ENCODE measurements at regions not wholly inside any gene's neighbourhood (a gene's known extent, or its start where the extent isn't known, plus 50 kb on each side); places are given as distances from the start of the nearest gene placed in this dataset.
A peak's percentile ranks its signal among the peaks of the same experiment; 100 is the strongest.

DNA sequence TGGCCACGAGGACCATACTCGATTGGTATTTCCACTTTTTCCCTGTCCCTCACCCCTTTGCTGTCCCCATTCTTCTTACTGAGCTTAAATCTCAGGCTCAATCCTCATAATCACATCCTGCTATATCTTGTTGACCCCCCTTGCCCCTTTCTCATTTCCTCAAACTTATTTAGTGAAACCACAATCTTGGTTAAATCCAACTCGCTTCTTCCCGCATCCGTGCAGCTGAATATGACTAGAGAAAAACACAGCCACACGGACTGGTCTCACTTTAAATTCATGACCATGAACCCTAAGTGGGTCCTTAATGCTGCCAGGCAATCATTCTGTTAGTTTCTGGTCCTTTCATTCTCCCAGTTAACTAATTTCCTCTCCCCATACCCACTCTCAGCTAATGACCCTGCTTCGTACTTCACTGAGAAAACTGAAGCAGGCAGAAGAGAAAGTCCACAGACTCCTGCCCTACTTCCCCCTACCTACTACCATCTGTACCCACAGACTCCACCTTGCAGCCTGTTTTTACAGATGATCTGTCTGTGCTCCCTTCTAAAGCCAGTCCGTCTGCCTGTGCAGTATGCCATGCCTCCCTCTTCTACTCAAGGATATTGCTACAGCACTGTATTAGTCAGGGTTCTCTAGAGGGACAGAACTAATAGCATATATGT, 96.8 kb upstream of the LMO4 start:
- in situ Hi-C loops (cut with HindIII; ENCODE audit: low sequenced_read_pairs): no loop called here
- DNase-seq (ENCODE audit: low read depth, low spot score): no peak
- H3K4me3 ChIP-seq (ENCODE audit: low read depth, low read length): no peak overlapping the region
- TF ChIP-seq, protein P1, sequence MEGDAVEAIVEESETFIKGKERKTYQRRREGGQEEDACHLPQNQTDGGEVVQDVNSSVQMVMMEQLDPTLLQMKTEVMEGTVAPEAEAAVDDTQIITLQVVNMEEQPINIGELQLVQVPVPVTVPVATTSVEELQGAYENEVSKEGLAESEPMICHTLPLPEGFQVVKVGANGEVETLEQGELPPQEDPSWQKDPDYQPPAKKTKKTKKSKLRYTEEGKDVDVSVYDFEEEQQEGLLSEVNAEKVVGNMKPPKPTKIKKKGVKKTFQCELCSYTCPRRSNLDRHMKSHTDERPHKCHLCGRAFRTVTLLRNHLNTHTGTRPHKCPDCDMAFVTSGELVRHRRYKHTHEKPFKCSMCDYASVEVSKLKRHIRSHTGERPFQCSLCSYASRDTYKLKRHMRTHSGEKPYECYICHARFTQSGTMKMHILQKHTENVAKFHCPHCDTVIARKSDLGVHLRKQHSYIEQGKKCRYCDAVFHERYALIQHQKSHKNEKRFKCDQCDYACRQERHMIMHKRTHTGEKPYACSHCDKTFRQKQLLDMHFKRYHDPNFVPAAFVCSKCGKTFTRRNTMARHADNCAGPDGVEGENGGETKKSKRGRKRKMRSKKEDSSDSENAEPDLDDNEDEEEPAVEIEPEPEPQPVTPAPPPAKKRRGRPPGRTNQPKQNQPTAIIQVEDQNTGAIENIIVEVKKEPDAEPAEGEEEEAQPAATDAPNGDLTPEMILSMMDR (IDR thresholded peaks at IDR 0.05; ENCODE audit: low read depth, low read length): no peak

DNA sequence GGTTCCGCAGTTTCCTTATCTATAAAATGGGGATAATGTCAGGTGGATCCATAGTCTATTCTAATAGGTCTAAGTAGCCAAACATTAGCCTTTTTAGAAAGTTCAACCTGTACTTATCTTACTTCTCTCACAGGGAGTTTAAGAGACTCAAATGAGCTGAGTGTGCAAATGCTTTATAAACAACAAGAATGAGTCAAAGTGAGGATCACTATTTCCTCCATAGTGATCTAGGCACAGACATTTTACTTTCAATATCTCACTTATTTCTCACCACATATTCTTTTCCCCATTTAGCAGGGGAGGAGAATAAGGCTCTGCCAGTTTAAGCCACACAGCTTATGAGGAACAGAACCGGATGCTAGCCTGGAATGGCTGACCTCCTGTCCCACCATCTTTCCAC, 92.1 kb upstream of the LMO4 start:
- TF ChIP-seq, protein P1 (IDR thresholded peaks at IDR 0.05; ENCODE audit: low read depth, low read length): no peak
- no peak overlapping the region for H3K4me3 ChIP-seq (ENCODE audit: low read depth, low read length)
- in situ Hi-C loops (cut with HindIII; ENCODE audit: low sequenced_read_pairs): no loop called here
- no peak for DNase-seq (ENCODE audit: low read depth, low spot score)

DNA sequence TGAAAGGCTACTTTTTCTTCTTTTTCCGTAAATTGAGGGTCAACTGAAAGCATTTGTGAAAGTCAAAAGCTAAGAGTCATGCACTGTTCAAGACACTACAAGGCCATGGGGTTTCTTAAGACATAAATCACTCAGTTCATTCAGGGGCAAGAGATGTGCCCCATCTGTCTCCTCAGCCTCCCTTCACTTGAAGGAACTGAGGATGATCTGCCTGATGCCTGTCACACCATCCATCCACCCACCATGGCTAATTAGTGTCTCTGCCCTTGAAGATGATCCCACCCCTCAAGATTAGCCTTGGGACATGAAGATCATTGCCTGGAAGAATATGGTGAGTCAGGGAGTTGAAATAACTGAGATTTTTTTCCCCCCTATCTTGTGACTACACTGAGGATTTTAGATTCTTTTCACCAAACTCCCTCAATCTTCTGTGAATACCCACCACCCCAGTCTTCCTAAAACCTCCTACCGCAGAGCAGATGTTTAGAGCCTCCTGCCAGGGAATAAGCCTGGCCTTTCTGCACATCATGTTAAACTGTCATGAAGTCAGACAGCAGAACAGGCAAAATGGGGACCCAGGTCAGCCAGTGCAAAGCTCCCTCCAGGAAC, 88.6 kb upstream of the LMO4 start:
- no peak for DNase-seq (ENCODE audit: low read depth, low spot score)

DNA sequence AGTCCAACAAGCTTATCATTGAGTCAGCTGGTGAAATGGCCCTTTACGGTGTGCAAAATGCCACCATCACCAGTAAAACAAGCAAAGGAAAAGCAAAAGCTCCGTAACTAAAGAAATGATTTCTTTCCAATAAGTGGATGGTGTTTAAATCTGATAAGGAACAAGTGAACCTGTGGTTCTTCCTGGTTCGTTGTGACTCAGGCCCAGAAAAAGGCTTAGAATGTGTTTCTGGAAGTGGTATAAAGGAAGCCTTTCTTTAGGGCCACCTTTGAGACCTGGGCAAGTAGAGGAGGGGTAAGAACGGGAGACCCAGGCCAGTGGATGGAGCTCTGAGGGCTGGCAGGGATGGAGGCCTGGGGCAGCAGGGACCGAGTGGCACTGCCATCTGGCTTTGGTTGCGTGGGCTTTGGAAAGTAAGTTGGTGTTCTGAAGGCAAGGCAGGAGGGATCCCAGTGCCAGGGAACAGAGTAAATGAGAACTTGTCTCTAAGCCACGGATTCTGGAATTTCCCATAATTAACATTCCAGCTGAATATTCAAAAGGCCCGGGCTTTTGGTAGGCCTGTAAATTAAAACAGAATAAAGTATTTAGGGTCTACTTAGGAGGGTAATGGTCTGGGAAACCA, 87.9 kb upstream of the LMO4 start:
- in situ Hi-C loops (cut with HindIII; ENCODE audit: low sequenced_read_pairs): no loop called here
- H3K4me3 ChIP-seq (ENCODE audit: low read depth, low read length): no peak overlapping the region
- DNase-seq (ENCODE audit: low read depth, low spot score): no peak
- TF ChIP-seq, protein P1 (IDR thresholded peaks at IDR 0.05; ENCODE audit: low read depth, low read length): no peak

More for the DNA sequence above, 88.6 kb upstream of the LMO4 start:
- TF ChIP-seq, protein P1 (IDR thresholded peaks at IDR 0.05; ENCODE audit: low read depth, low read length): no peak
- H3K4me3 ChIP-seq (ENCODE audit: low read depth, low read length): no peak overlapping the region
- in situ Hi-C loops (cut with HindIII; ENCODE audit: low sequenced_read_pairs): no loop called here

DNA sequence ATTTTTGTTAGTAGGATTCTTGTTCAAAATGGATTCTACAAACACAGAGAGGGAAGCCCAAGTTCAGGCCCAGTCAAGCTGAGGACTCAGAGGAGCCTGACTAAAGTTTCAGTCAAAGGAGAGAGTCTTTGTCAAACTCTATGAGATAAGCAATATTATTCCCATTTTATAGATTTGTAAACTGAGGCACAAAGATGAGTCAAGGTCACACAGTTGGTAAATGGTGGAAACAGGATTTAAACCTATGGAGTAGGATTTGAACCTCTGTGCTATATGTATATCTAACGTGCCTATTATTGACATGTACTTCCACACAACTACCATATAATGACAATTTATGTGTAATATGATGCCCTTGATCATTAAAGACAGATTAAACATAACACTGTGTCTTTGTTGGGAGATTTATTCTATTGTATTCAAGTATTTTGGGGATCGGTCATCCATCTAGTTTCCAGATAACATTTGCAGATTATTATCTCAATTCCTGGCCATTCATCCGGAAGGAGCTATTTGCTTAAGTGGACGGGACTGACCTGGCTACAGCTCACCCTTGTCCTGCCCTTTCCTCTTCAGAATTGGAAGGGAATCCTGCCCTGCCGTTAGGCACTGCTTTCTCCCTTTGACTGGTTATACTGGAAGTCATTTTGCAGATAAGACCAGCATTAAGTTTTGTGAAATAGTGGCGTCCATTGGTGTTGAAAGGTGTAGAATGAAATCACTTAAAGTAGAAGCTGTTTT, 86.1 kb upstream of the LMO4 start:
- no peak for DNase-seq (ENCODE audit: low read depth, low spot score)
- in situ Hi-C loops (cut with HindIII; ENCODE audit: low sequenced_read_pairs): no loop called here

DNA sequence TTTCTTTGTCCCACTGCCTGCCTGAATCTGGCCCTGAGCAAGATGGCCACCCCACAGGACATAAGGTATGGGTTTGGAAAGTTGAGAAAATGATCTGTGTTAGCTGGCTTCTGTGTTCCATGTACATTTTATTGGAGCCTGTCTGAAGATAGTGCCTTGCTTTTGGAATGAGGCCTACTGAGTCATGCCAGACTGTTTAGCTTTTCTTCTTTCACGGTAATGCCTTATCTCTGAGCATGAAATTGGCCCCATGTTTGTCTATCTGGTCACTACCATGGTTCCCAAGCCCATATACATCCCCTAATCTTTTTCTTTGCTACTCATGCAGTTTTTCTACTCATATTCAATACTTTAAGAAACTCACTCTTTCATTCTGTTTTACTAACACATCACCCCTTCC, 85.1 kb upstream of the LMO4 start:
- no peak overlapping the region for H3K4me3 ChIP-seq (ENCODE audit: low read depth, low read length)
- DNase-seq (ENCODE audit: low read depth, low spot score): peak; percentile 70
- in situ Hi-C loops (cut with HindIII; ENCODE audit: low sequenced_read_pairs): no loop called here
- TF ChIP-seq, protein P1 (IDR thresholded peaks at IDR 0.05; ENCODE audit: low read depth, low read length): no peak

More for the DNA sequence above, 86.1 kb upstream of the LMO4 start:
- TF ChIP-seq, protein P1 (IDR thresholded peaks at IDR 0.05; ENCODE audit: low read depth, low read length): no peak
- no peak overlapping the region for H3K4me3 ChIP-seq (ENCODE audit: low read depth, low read length)
